HEK293 (cell line): ENCODE measurements at regions not wholly inside any gene's neighbourhood (a gene's known extent, or its start where the extent isn't known, plus 50 kb on each side); places are given as distances from the start of the nearest gene placed in this dataset.

ENCODE experiments used
- CTCF ChIA-PET: fragments of 350-600 bp; formaldehyde crosslinking; extraction: SDS; loops from one replicate; lab custom pipeline; 2021; ENCODE audit warnings: antibody characterized with exemption; lab: Yijun Ruan, JAX
- POLR2A ChIA-PET: fragments of 300-600 bp; formaldehyde crosslinking; extraction: SDS; loops from one replicate; lab custom pipeline; 2020; ENCODE audit warnings: antibody characterized with exemption, inconsistent platforms; lab: Yijun Ruan, JAX
- H3K27ac ChIP-seq: fragments of 200-500 bp; sonication (Bioruptor generic); 2 replicates; pipeline ENCODE4 v1.5.1; 2014; ENCODE audit warnings: low read depth, low read length, control low read depth, inconsistent platforms; ENCODE audit errors: extremely low read depth
- H3K36me3 ChIP-seq, 2 experiments: fragments of 200-500 bp in 1 of 2; sonication (Bioruptor generic) in 1 of 2; 1 replicate in 1 of 2; 2 replicates in 1 of 2; pipeline ENCODE4 v1.5.1; 2014 to 2017; ENCODE audit warnings: inconsistent platforms in 2 of 2, low read length in 2 of 2; ENCODE audit not compliant: control insufficient read depth in 2 of 2, insufficient read depth in 1 of 2
- H3K4me1 ChIP-seq: fragments of 200-500 bp; sonication (Bioruptor generic); 2 replicates; pipeline ENCODE4 v1.5.1; 2014; ENCODE audit warnings: mild to moderate bottlenecking, low read length, inconsistent platforms; ENCODE audit not compliant: control insufficient read depth, insufficient read depth
- H3K4me3 ChIP-seq: 2 replicates; pipeline ENCODE4 v1.5.1; 2011; ENCODE audit warnings: low read depth, mild to moderate bottlenecking, control low read depth, low read length, moderate library complexity
- H3K9me3 ChIP-seq: fragments of 200-500 bp; sonication (Bioruptor generic); 2 replicates; pipeline ENCODE4 v1.5.1; 2014; ENCODE audit warnings: low read depth, low read length, inconsistent platforms; ENCODE audit not compliant: control insufficient read depth, insufficient read depth
- CTCF ChIP-seq: fragments of 450-650 bp; formaldehyde crosslinking; IDR thresholded peaks from 2 replicates; pipeline ENCODE4 v1.5.1; 2016; ENCODE audit warnings: missing biosample characterization, missing genetic modification characterization
- GLI4 ChIP-seq: fragments of 450-650 bp; formaldehyde crosslinking; IDR thresholded peaks from 2 replicates; pipeline ENCODE4 v1.5.1; 2016; ENCODE audit warnings: missing biosample characterization, missing genetic modification characterization
- IKZF3 ChIP-seq: fragments of 450-650 bp; IDR thresholded peaks from 2 replicates; pipeline ENCODE4 v1.5.0; 2018; ENCODE audit warnings: missing biosample characterization, mild to moderate bottlenecking, missing genetic modification characterization, moderate library complexity
- KLF1 ChIP-seq: fragments of 450-650 bp; formaldehyde crosslinking; IDR thresholded peaks from 2 replicates; pipeline ENCODE4 v1.5.1; 2016; ENCODE audit warnings: missing biosample characterization, missing genetic modification characterization
- OVOL3 ChIP-seq: fragments of 450-650 bp; formaldehyde crosslinking; IDR thresholded peaks from 2 replicates; pipeline ENCODE4 v1.5.1; 2016; ENCODE audit warnings: missing biosample characterization, missing genetic modification characterization
- SETDB1 ChIP-seq: IDR thresholded peaks from one replicate; pipeline ENCODE4 v1.6.1; 2017; ENCODE audit warnings: mild to moderate bottlenecking, low read length, moderate library complexity, mixed read lengths; ENCODE audit not compliant: insufficient read length
- WT1 ChIP-seq: fragments of 450-650 bp; formaldehyde crosslinking; IDR thresholded peaks from 2 replicates; pipeline ENCODE4 v1.5.1; 2016; ENCODE audit warnings: missing biosample characterization, missing genetic modification characterization
- YY2 ChIP-seq: fragments of 450-650 bp; formaldehyde crosslinking; IDR thresholded peaks from 2 replicates; pipeline ENCODE4 v1.5.1; 2016; ENCODE audit warnings: missing biosample characterization, missing genetic modification characterization
- ZBTB26 ChIP-seq: fragments of 450-650 bp; formaldehyde crosslinking; optimal IDR thresholded peaks from 2 replicates; pipeline ENCODE3; 2016; ENCODE audit warnings: missing biosample characterization, mild to moderate bottlenecking, missing genetic modification characterization
- ZBTB48 ChIP-seq: fragments of 450-650 bp; formaldehyde crosslinking; IDR thresholded peaks from 2 replicates; pipeline ENCODE4 v1.5.1; 2016; ENCODE audit warnings: missing biosample characterization, missing genetic modification characterization
- ZBTB8A ChIP-seq: fragments of 450-650 bp; formaldehyde crosslinking; IDR thresholded peaks from 2 replicates; pipeline ENCODE4 v1.5.1; 2016; ENCODE audit warnings: missing biosample characterization, missing genetic modification characterization
- ZFP37 ChIP-seq: fragments of 450-650 bp; formaldehyde crosslinking; IDR thresholded peaks from 2 replicates; pipeline ENCODE4 v1.5.1; 2016; ENCODE audit warnings: missing biosample characterization, missing genetic modification characterization
- ZNF132 ChIP-seq: fragments of 450-650 bp; formaldehyde crosslinking; IDR thresholded peaks from 2 replicates; pipeline ENCODE4 v1.5.1; 2017; ENCODE audit warnings: missing biosample characterization, missing genetic modification characterization, borderline replicate concordance
- ZNF155 ChIP-seq: fragments of 450-650 bp; formaldehyde crosslinking; IDR thresholded peaks from 2 replicates; pipeline ENCODE4 v1.5.1; 2016; ENCODE audit warnings: missing biosample characterization, missing genetic modification characterization
- ZNF23 ChIP-seq: fragments of 450-650 bp; formaldehyde crosslinking; IDR thresholded peaks from 2 replicates; pipeline ENCODE4 v1.5.1; 2016; ENCODE audit warnings: missing biosample characterization, missing genetic modification characterization, borderline replicate concordance
- ZNF239 ChIP-seq: fragments of 450-650 bp; formaldehyde crosslinking; IDR thresholded peaks from 2 replicates; pipeline ENCODE4 v1.5.1; 2016; ENCODE audit warnings: missing biosample characterization, missing genetic modification characterization
- ZNF362 ChIP-seq: fragments of 450-650 bp; formaldehyde crosslinking; IDR thresholded peaks from 2 replicates; pipeline ENCODE4 v1.5.1; 2016; ENCODE audit warnings: missing biosample characterization, missing genetic modification characterization
- ZNF423 ChIP-seq: fragments of 450-650 bp; formaldehyde crosslinking; IDR thresholded peaks from 2 replicates; pipeline ENCODE4 v1.5.1; 2016; ENCODE audit warnings: missing biosample characterization, missing genetic modification characterization
- ZNF449 ChIP-seq: fragments of 450-650 bp; formaldehyde crosslinking; IDR thresholded peaks from 2 replicates; pipeline ENCODE4 v1.5.1; 2017; ENCODE audit warnings: missing biosample characterization, mild to moderate bottlenecking, missing genetic modification characterization, moderate library complexity
- ZNF624 ChIP-seq: fragments of 450-650 bp; formaldehyde crosslinking; IDR thresholded peaks from 2 replicates; pipeline ENCODE4 v1.5.1; 2017; ENCODE audit warnings: missing biosample characterization, missing genetic modification characterization
- ZNF76 ChIP-seq: fragments of 450-650 bp; formaldehyde crosslinking; IDR thresholded peaks from 2 replicates; pipeline ENCODE4; 2016; ENCODE audit warnings: low read depth, missing biosample characterization, missing genetic modification characterization, borderline replicate concordance
- ZNF830 ChIP-seq: fragments of 450-650 bp; IDR thresholded peaks from 2 replicates; pipeline ENCODE4 v1.5.0; 2018; ENCODE audit warnings: missing biosample characterization, missing genetic modification characterization, low read depth, mild to moderate bottlenecking, moderate library complexity
- ZSCAN23 ChIP-seq: fragments of 450-650 bp; formaldehyde crosslinking; IDR thresholded peaks from 2 replicates; pipeline ENCODE4 v1.5.1; 2016; ENCODE audit warnings: missing biosample characterization, missing genetic modification characterization
- ZSCAN5A ChIP-seq: fragments of 450-650 bp; formaldehyde crosslinking; IDR thresholded peaks from 2 replicates; pipeline ENCODE4 v1.5.1; 2016; ENCODE audit warnings: missing biosample characterization, missing genetic modification characterization

GRCh38 chr14:39957987-39958386, 525.8 kb upstream of the FBXO33 start (continued):
- no peak for TF ChIP-seq YY2 (tag by site-specific recombination)
- TF ChIP-seq, all 188 proteins: peak for 0

GRCh38 chr14:39957290-39957689, 525.1 kb upstream of the FBXO33 start:
- Histone ChIP-seq H3K4me3 (no peak overlapping the region), H3K27ac (no peak overlapping the region), H3K4me1 (no peaks in the 10 kb centered on the region), H3K9me3 (no peaks in the 10 kb centered on the region), H3K36me3 (no peaks in the 10 kb centered on the region)
- ChIA-PET POLR2A (no interaction called here), CTCF (interaction anchor here (0.6 to 1.0 kb wide), 2 partner anchors 335 to 461 kb away, joined by 3 read pairs; no protein-coding TSS in a partner anchor)
- no peak for TF ChIP-seq ZNF830 (tag by site-specific recombination)
- TF ChIP-seq ZNF624 (tag by site-specific recombination) = no peak
- no peak for TF ChIP-seq OVOL3
- TF ChIP-seq ZNF423 (tag by site-specific recombination) = no peak
- no peak for TF ChIP-seq ZBTB48 (tag by site-specific recombination)
- TF ChIP-seq ZNF132 (tag by site-specific recombination) = no peak
- no peak for TF ChIP-seq CTCF (tag by site-specific recombination)
- no peak for TF ChIP-seq ZFP37
- TF ChIP-seq ZNF155 (tag by site-specific recombination) = no peak
- TF ChIP-seq ZSCAN23 (tag by site-specific recombination) = no peak
- no peak for TF ChIP-seq GLI4 (tag by site-specific recombination)
- no peak for TF ChIP-seq IKZF3 (tag by site-specific recombination)
- no peak for TF ChIP-seq ZBTB26 (tag by site-specific recombination)
- TF ChIP-seq ZNF76 (tag by site-specific recombination) = no peak
- no peak for TF ChIP-seq SETDB1
- TF ChIP-seq ZNF23 (tag by site-specific recombination) = no peak

- Histone ChIP-seq H3K4me3 (no peak overlapping the region), H3K4me1 (no peaks in the 10 kb centered on the region), H3K9me3 (no peaks in the 10 kb centered on the region), H3K27ac (no peak overlapping the region), H3K36me3 (no peaks in the 10 kb centered on the region)
- ChIA-PET POLR2A (no interaction called here), CTCF (interaction anchor here (0.6 to 1.0 kb wide), 2 partner anchors 336 to 462 kb away, joined by 3 read pairs; no protein-coding TSS in a partner anchor)
- TF ChIP-seq ZNF239 (tag by site-specific recombination) (no peak), ZSCAN23 (tag by site-specific recombination) (no peak), WT1 (tag by site-specific recombination) (no peak), ZNF362 (tag by site-specific recombination) (no peak), ZBTB8A (tag by site-specific recombination) (no peak), KLF1 (no peak), ZNF449 (tag by site-specific recombination) (no peak), ZSCAN5A (tag by site-specific recombination) (no peak)
These were observed 524.1 kb upstream of the FBXO33 start for GRCh38 chr14:39956372-39956771.
